PC-9 (cell line): ENCODE measurements at regions not wholly inside any gene's neighbourhood (a gene's known extent, or its start where the extent isn't known, plus 50 kb on each side); places are given as distances from the start of the nearest gene placed in this dataset.

Experiments used
- BruUV-seq: library from RNA; stranded (reverse); fragments of 400-500 nt; replicated peaks from 2 replicates; lab custom pipeline; 2021; lab: Mats Ljungman, UMichigan
- CTCF ChIA-PET: fragments of 300-600 bp; sonication (Branson Sonifier 250); formaldehyde crosslinking; loops from one replicate; lab custom pipeline; 2022; ENCODE audit warnings: antibody characterized with exemption; lab: Charles Lee
- POLR2A ChIA-PET: fragments of 300-600 bp; sonication (Branson Sonifier 250); formaldehyde crosslinking; loops from one replicate; lab custom pipeline; 2022; ENCODE audit warnings: antibody characterized with exemption; ENCODE audit not compliant: unreplicated experiment; lab: Charles Lee
- DNase-seq, 2 experiments: peaks; one replicate each; pipeline versions ENCODE4 v3.0.0 to v3.0.0-alpha.2; 2015 to 2022; ENCODE audit warnings: mixed read lengths in 1 of 2
- H2AFZ ChIP-seq: fragments of 200-600 bp; sonication (generic); 2 replicates; pipeline ENCODE4 v1.8.1; 2017; ENCODE audit warnings: antibody characterized with exemption
- H3F3A ChIP-seq: fragments of 200-600 bp; sonication (generic); 2 replicates; pipeline ENCODE4 v1.8.1; 2017; ENCODE audit warnings: antibody characterized with exemption, mild to moderate bottlenecking, low read depth; ENCODE audit not compliant: insufficient read depth
- H3K27ac ChIP-seq: fragments of 200-600 bp; sonication (generic); 2 replicates; pipeline ENCODE4 v1.6.1; 2016; ENCODE audit warnings: mixed run types
- H3K27me3 ChIP-seq: fragments of 200-600 bp; sonication (generic); 2 replicates; pipeline ENCODE4 v1.6.1; 2016; ENCODE audit warnings: low read depth, mixed run types; ENCODE audit not compliant: insufficient read depth
- H3K36me3 ChIP-seq: fragments of 200-600 bp; sonication (generic); 2 replicates; pipeline ENCODE4 v1.6.1; 2016; ENCODE audit warnings: low read depth, mixed run types
- H3K4me1 ChIP-seq: fragments of 200-600 bp; sonication (generic); replicated peaks from 2 replicates; pipeline ENCODE4 v1.6.1; 2016; ENCODE audit warnings: mixed run types; ENCODE audit not compliant: insufficient read depth
- H3K4me2 ChIP-seq: fragments of 200-600 bp; sonication (generic); 2 replicates; pipeline ENCODE4 v1.6.1; 2017; ENCODE audit warnings: mixed run types
- H3K4me3 ChIP-seq: fragments of 200-600 bp; sonication (generic); 2 replicates; pipeline ENCODE4 v1.6.1; 2016; ENCODE audit warnings: mixed run types
- H3K79me2 ChIP-seq: fragments of 200-600 bp; sonication (generic); 2 replicates; pipeline ENCODE4 v1.6.1; 2017; ENCODE audit warnings: low read depth, mixed run types
- H3K9me2 ChIP-seq: fragments of 200-600 bp; sonication (generic); 2 replicates; pipeline ENCODE4 v1.8.1; 2017; ENCODE audit warnings: mild to moderate bottlenecking; ENCODE audit not compliant: insufficient read depth
- H3K9me3 ChIP-seq: fragments of 200-600 bp; sonication (generic); 2 replicates; pipeline ENCODE4 v1.8.1; 2016; ENCODE audit warnings: low read depth; ENCODE audit not compliant: insufficient read depth
- H4K20me1 ChIP-seq: fragments of 200-600 bp; sonication (generic); 2 replicates; pipeline ENCODE4 v1.8.1; 2017; ENCODE audit not compliant: insufficient read depth
- CTCF ChIP-seq: fragments of 200-600 bp; sonication (generic); conservative IDR thresholded peaks from 2 replicates; pipeline ENCODE4 v1.6.1; 2017; ENCODE audit warnings: mixed run types, antibody characterized with exemption, mild to moderate bottlenecking, moderate library complexity
- EZH2 ChIP-seq: fragments of 200-600 bp; sonication (generic); IDR thresholded peaks from 2 replicates; pipeline ENCODE4 v1.8.0; 2017; ENCODE audit warnings: antibody characterized with exemption, low read depth
- intact Hi-C: fragments of 100-400 bp; cut with micrococcal nuclease; formaldehyde crosslinking; loops from one replicate; pipeline ENCODE4 v1.10.0; 2022; ENCODE audit not compliant: unreplicated experiment

GRCh38 chr5:20680718-20681302 is 692.8 kb upstream of the CDH18 start:
- Histone ChIP-seq H2AFZ (0 out of 2 replicates have a peak overlapping the region, but pooled peaks have one; percentile 23), H3K9me3 (no peaks in the 10 kb centered on the region), H4K20me1 (no peaks in the 10 kb centered on the region), H3K79me2 (no peaks in the 10 kb centered on the region), H3K4me2 (no peak overlapping the region), H3K36me3 (no peaks in the 10 kb centered on the region), H3K4me3 (no peak overlapping the region), H3K27ac (no peak overlapping the region), H3K4me1 (peaks cover 14% of the 10 kb centered on the region), H3K27me3 (no peaks in the 10 kb centered on the region), H3K9me2 (no peaks in the 10 kb centered on the region), H3F3A (no peaks in the 10 kb centered on the region)
- TF ChIP-seq EZH2 (no peak), CTCF (no peak)
- ChIA-PET POLR2A (no interaction called here), CTCF (no interaction called here)
- intact Hi-C loops = no loop called here
- no TSS peak for BruUV-seq
- DNase-seq = no peak

- ChIA-PET POLR2A (no interaction called here), CTCF (no interaction called here)
- Histone ChIP-seq H2AFZ (peak overlapping the region; percentile 64), H3K4me1 (peaks cover 14% of the 10 kb centered on the region), H4K20me1 (no peaks in the 10 kb centered on the region), H3K9me2 (no peaks in the 10 kb centered on the region), H3K36me3 (no peaks in the 10 kb centered on the region), H3K4me2 (peak overlapping the region; percentile 39), H3K4me3 (no peak overlapping the region), H3K27ac (peak overlapping the region; percentile 93), H3K27me3 (no peaks in the 10 kb centered on the region), H3F3A (no peaks in the 10 kb centered on the region), H3K79me2 (no peaks in the 10 kb centered on the region), H3K9me3 (no peaks in the 10 kb centered on the region)
- intact Hi-C loops = no loop called here
- BruUV-seq = no TSS peak
- TF ChIP-seq CTCF (no peak), EZH2 (no peak)
- DNase-seq = peak; percentile 23 to 68
Observed at GRCh38 chr5:20678814-20679298, 690.9 kb upstream of the CDH18 start.

- no peaks in the 10 kb centered on the region for H3K36me3 ChIP-seq
- no peaks in the 10 kb centered on the region for H3F3A ChIP-seq
- no peaks in the 10 kb centered on the region for H4K20me1 ChIP-seq
- no TSS peak for BruUV-seq
- peak overlapping the region; percentile 39 for H3K4me2 ChIP-seq
- H2AFZ ChIP-seq = peak overlapping the region; percentile 64
- ChIA-PET CTCF (no interaction called here), POLR2A (no interaction called here)
- no peak overlapping the region for H3K4me3 ChIP-seq
- H3K9me2 ChIP-seq = no peaks in the 10 kb centered on the region
- H3K4me1 ChIP-seq = peaks cover 14% of the 10 kb centered on the region
- intact Hi-C loops = no loop called here
- H3K79me2 ChIP-seq = no peaks in the 10 kb centered on the region
- no peak for DNase-seq
- H3K27ac ChIP-seq = peak overlapping the region; percentile 93
- no peak for TF ChIP-seq CTCF
- no peak for TF ChIP-seq EZH2
- no peaks in the 10 kb centered on the region for H3K27me3 ChIP-seq
- H3K9me3 ChIP-seq = no peaks in the 10 kb centered on the region
Observed at GRCh38 chr5:20678386-20678785, 690.4 kb upstream of the CDH18 start.
